Natural killer cell (primary cell): ENCODE measurements at regions not wholly inside any gene's neighbourhood (a gene's known extent, or its start where the extent isn't known, plus 50 kb on each side); places are given as distances from the start of the nearest gene placed in this dataset.

Experiments used
- ATAC-seq, 3 donors: fragments of 150-1000 bp in 2 of 3; fragments of 200-7000 bp in 1 of 3; cut with Tn5 transposase; 1 replicate in 1 of 3; 2 replicates in 2 of 3; pipeline ENCODE4 v1.10.0; 2021; ENCODE audit warnings: mild to moderate bottlenecking in 2 of 3, moderate library complexity in 2 of 3
- DNase-seq, 2 donors: peaks; one replicate each; pipeline versions ENCODE4 v3.0.0 to v3.0.0-alpha.2; 2013 to 2021; ENCODE audit warnings: mixed read lengths in 1 of 2
- H3K27ac ChIP-seq: one replicate; pipeline ENCODE4 v1.5.1; 2013; ENCODE audit warnings: mild to moderate bottlenecking, low read length
- H3K27me3 ChIP-seq: one replicate; pipeline ENCODE4 v1.6.1; 2013; ENCODE audit warnings: low read length; ENCODE audit not compliant: control insufficient read depth, insufficient read depth
- H3K36me3 ChIP-seq: one replicate; pipeline ENCODE4 v1.6.1; 2013; ENCODE audit warnings: low read length; ENCODE audit not compliant: control insufficient read depth, insufficient read depth
- H3K4me1 ChIP-seq: one replicate; pipeline ENCODE4 v1.6.1; 2013; ENCODE audit warnings: low read length; ENCODE audit not compliant: control insufficient read depth, insufficient read depth
- H3K4me3 ChIP-seq: one replicate; pipeline ENCODE4 v1.5.1; 2013; ENCODE audit warnings: low read length
- H3K9me3 ChIP-seq: one replicate; pipeline ENCODE4 v1.6.1; 2013; ENCODE audit warnings: low read length; ENCODE audit not compliant: control insufficient read depth, insufficient read depth
- H3K27ac Mint-ChIP-seq, 2 donors: one replicate each; pipeline ENCODE4 v1.8.0; 2022; ENCODE audit warnings: mild to moderate bottlenecking in 2 of 2, mixed read lengths in 2 of 2, moderate library complexity in 1 of 2
- H3K27me3 Mint-ChIP-seq, 2 donors: one replicate each; pipeline ENCODE4 v1.8.0; 2022; ENCODE audit warnings: low read depth in 2 of 2, mixed read lengths in 2 of 2
- H3K36me3 Mint-ChIP-seq: one replicate; pipeline ENCODE4 v1.8.0; 2022; ENCODE audit warnings: mixed read lengths
- H3K4me1 Mint-ChIP-seq, 2 donors: one replicate each; pipeline ENCODE4 v1.8.0; 2022; ENCODE audit warnings: mixed read lengths in 2 of 2
- H3K4me3 Mint-ChIP-seq: one replicate; pipeline ENCODE4 v1.8.0; 2022; ENCODE audit warnings: mild to moderate bottlenecking, moderate library complexity, mixed read lengths
- H3K9me3 Mint-ChIP-seq, 2 donors: one replicate each; pipeline ENCODE4 v1.8.0; 2022; ENCODE audit warnings: mixed read lengths in 2 of 2
- WGBS: methylation state at CpG from one replicate; pipeline ENCODE4 v1.1.7; 2013; ENCODE audit warnings: missing lambda C conversion rate; ENCODE audit not compliant: insufficient coverage; 5-methylcytosine and 5-hydroxymethylcytosine counted together
- intact Hi-C: fragments of 100-400 bp; cut with micrococcal nuclease; formaldehyde crosslinking; loops from one replicate; pipeline ENCODE4 v1.14.2; 2022
- TF ChIP-seq, protein P1 (sequence below): fragments of 200-600 bp; IDR thresholded peaks from one replicate; pipeline ENCODE4 v1.8.0; 2022; ENCODE audit warnings: antibody characterized with exemption

DNA sequence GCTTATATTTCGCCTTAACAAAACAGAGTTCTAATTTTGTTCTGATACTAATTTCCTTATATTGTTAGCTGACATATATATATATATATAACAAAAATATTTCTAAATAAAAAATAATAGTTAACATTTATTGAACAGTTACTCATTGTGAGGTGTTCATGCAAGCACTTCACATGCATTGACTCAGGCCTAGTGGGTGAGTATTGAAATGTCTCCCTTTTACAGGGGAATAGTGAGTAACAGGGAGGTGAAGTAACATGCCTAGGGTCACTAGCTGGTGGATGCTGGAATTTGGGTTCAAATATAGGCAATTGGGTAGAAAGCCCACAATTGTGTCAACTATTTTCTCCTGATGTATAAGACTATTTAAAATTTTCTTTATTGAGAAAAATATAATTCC, 102.6 kb upstream of the ZPLD1 start:
- no peaks in the 10 kb centered on the region for H3K36me3 ChIP-seq
- DNase-seq (no peak), ATAC-seq (no peak)
- peaks cover 0 to 2% of the 10 kb centered on the region in 2 donors for H3K9me3 Mint-ChIP-seq
- no peak overlapping the region for H3K4me3 ChIP-seq
- intact Hi-C loops: no loop called here
- no peaks in the 10 kb centered on the region for H3K36me3 Mint-ChIP-seq
- H3K27me3 ChIP-seq: no peaks in the 10 kb centered on the region
- H3K4me1 ChIP-seq: no peaks in the 10 kb centered on the region
- H3K27ac Mint-ChIP-seq: no peak overlapping the region
- no peak overlapping the region for H3K27ac ChIP-seq
- no peaks in the 10 kb centered on the region for H3K9me3 ChIP-seq
- no peak overlapping the region for H3K4me3 Mint-ChIP-seq
- TF ChIP-seq, protein P1, sequence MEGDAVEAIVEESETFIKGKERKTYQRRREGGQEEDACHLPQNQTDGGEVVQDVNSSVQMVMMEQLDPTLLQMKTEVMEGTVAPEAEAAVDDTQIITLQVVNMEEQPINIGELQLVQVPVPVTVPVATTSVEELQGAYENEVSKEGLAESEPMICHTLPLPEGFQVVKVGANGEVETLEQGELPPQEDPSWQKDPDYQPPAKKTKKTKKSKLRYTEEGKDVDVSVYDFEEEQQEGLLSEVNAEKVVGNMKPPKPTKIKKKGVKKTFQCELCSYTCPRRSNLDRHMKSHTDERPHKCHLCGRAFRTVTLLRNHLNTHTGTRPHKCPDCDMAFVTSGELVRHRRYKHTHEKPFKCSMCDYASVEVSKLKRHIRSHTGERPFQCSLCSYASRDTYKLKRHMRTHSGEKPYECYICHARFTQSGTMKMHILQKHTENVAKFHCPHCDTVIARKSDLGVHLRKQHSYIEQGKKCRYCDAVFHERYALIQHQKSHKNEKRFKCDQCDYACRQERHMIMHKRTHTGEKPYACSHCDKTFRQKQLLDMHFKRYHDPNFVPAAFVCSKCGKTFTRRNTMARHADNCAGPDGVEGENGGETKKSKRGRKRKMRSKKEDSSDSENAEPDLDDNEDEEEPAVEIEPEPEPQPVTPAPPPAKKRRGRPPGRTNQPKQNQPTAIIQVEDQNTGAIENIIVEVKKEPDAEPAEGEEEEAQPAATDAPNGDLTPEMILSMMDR: no peak
- no peaks in the 10 kb centered on the region for H3K4me1 Mint-ChIP-seq
- whole genome bisulfite sequencing: no CpG with 5 or more reads among the region's 1 CpG
- no peaks in the 10 kb centered on the region for H3K27me3 Mint-ChIP-seq

DNA sequence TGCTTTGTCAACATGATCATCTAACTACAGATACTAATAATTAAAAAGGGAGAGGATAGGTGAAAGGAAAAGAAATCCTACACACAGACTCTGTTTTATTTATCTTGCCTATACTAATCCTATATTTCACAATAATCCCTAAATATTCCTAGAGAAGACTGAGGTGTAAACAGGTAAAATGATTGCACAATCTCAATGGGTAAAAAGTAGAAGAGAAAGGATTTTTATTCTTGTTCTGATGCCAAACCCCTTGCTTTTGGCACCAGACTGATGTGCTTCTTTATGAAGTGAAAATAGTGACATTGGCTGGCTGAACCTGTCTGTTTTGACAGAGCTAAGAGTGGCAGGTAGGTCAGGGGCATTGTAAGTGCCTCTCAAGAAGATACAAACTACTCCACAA, 101.9 kb upstream of the ZPLD1 start:
- TF ChIP-seq, protein P1: no peak
- Mint-ChIP-seq H3K4me3 (no peak overlapping the region), H3K4me1 (no peaks in the 10 kb centered on the region), H3K36me3 (no peaks in the 10 kb centered on the region), H3K27me3 (no peaks in the 10 kb centered on the region), H3K9me3 (peaks cover 0 to 2% of the 10 kb centered on the region in 2 donors), H3K27ac (no peak overlapping the region)
- Histone ChIP-seq H3K4me1 (no peaks in the 10 kb centered on the region), H3K36me3 (no peaks in the 10 kb centered on the region), H3K27me3 (no peaks in the 10 kb centered on the region), H3K27ac (no peak overlapping the region), H3K9me3 (no peaks in the 10 kb centered on the region), H3K4me3 (no peak overlapping the region)
- DNase-seq (no peak), ATAC-seq (no peak)
- intact Hi-C loops: no loop called here

DNA sequence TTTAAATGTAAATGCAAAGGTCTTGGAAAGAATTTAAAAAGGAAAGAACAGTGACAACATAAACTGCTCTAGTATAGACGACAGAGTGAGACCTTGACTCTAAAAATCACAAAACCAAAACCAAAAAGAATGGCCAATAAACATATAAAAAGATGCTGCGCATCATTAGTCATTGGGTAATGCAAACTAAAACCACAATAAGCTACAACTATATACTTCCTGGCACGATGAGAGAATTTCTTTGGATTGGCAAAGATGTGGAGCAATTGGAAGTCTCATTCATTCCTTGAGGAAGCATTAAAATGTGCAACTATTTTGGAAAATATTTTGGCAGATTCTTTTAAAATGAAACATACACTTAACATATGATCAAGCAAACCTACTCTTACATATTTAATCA, 98.7 kb upstream of the ZPLD1 start:
- Histone ChIP-seq H3K27ac (no peak overlapping the region), H3K4me3 (no peak overlapping the region), H3K4me1 (no peaks in the 10 kb centered on the region), H3K36me3 (no peaks in the 10 kb centered on the region), H3K27me3 (no peaks in the 10 kb centered on the region), H3K9me3 (no peaks in the 10 kb centered on the region)
- H3K36me3 Mint-ChIP-seq: no peaks in the 10 kb centered on the region
- 53% methylated on average over 2 of the region's 3 CpGs for WGBS
- intact Hi-C loops: no loop called here
- H3K27ac Mint-ChIP-seq: no peak overlapping the region
- H3K4me1 Mint-ChIP-seq: no peaks in the 10 kb centered on the region
- DNase-seq (no peak), ATAC-seq (no peak)
- no peaks in the 10 kb centered on the region for H3K9me3 Mint-ChIP-seq
- TF ChIP-seq, protein P1: no peak
- H3K27me3 Mint-ChIP-seq: no peaks in the 10 kb centered on the region
- H3K4me3 Mint-ChIP-seq: no peak overlapping the region

DNA sequence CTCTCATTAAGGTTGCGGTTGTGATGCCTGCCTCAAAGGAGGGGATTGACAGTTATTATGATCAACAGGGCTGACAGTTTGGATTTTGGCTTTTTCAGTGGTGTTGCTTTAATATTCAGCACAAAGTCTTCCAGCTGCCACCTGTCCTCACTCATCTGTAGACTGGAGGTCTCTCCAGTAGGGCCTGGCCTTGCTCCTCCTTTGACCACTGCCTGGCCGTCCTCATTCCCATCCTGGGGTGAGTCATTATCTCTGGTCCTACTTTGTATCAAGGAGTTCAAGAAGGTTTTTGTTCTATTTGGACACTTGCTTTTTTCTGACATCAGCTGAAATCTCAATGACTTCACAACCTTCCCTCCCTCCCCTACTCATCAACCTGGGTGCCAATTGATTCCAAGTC, 95.1 kb upstream of the ZPLD1 start:
- no peaks in the 10 kb centered on the region for H3K4me1 ChIP-seq
- Mint-ChIP-seq H3K9me3 (peaks cover 0 to 2% of the 10 kb centered on the region in 2 donors), H3K4me1 (no peaks in the 10 kb centered on the region), H3K4me3 (no peak overlapping the region), H3K36me3 (no peaks in the 10 kb centered on the region), H3K27me3 (no peaks in the 10 kb centered on the region), H3K27ac (no peak overlapping the region)
- H3K9me3 ChIP-seq: no peaks in the 10 kb centered on the region
- no peak overlapping the region for H3K4me3 ChIP-seq
- TF ChIP-seq, protein P1: no peak
- WGBS: 94% methylated on average over 2 of the region's 2 CpGs
- no peaks in the 10 kb centered on the region for H3K27me3 ChIP-seq
- DNase-seq (no peak), ATAC-seq (no peak)
- no peak overlapping the region for H3K27ac ChIP-seq
- intact Hi-C loops: no loop called here
- no peaks in the 10 kb centered on the region for H3K36me3 ChIP-seq
